H1 (cell line): ENCODE measurements at regions not wholly inside any gene's neighbourhood (a gene's known extent, or its start where the extent isn't known, plus 50 kb on each side); places are given as distances from the start of the nearest gene placed in this dataset.

ENCODE experiments used
- CHD7 ChIP-seq: fragments of 300-600 bp; sonication (generic); IDR thresholded peaks from 2 replicates; pipeline ENCODE4 v1.7.1; 2012; ENCODE audit warnings: low read length, moderate library complexity, mild to moderate bottlenecking, inconsistent platforms; ENCODE audit not compliant: insufficient replicate concordance
- CTCF ChIP-seq, 3 experiments: IDR thresholded peaks; 1 replicate in 2 of 3; 2 replicates in 1 of 3; pipeline versions ENCODE4 v1.5.1 to v1.6.1; 2011; ENCODE audit warnings: low read length in 3 of 3, mild to moderate bottlenecking in 3 of 3, inconsistent platforms in 2 of 3, low read depth in 1 of 3, moderate library complexity in 1 of 3; ENCODE audit not compliant: insufficient read depth in 1 of 3; ENCODE audit errors: control extremely low read depth in 1 of 3
- GABPA ChIP-seq: IDR thresholded peaks from 2 replicates; pipeline ENCODE4 v1.6.1; 2011; ENCODE audit warnings: mild to moderate bottlenecking, low read length, moderate library complexity, borderline replicate concordance; ENCODE audit not compliant: insufficient read depth
- MAX ChIP-seq: IDR thresholded peaks from 2 replicates; pipeline ENCODE4 v1.6.1; 2012; ENCODE audit warnings: inconsistent platforms
- PHF8 ChIP-seq: fragments of 200-600 bp; sonication (generic); conservative IDR thresholded peaks from 2 replicates; pipeline ENCODE4 v1.7.1; 2012; ENCODE audit warnings: low read depth, mild to moderate bottlenecking, inconsistent platforms, low read length, moderate library complexity
- POLR2A ChIP-seq, 2 experiments: IDR thresholded peaks; 1 replicate in 1 of 2; 2 replicates in 1 of 2; pipeline ENCODE4 v1.6.1; 2011; ENCODE audit warnings: low read depth in 2 of 2, low read length in 2 of 2, mild to moderate bottlenecking in 2 of 2; ENCODE audit errors: control extremely low read depth in 1 of 2
- POU5F1 ChIP-seq: IDR thresholded peaks from 2 replicates; pipeline ENCODE4 v1.6.1; 2011; ENCODE audit warnings: low read depth, mild to moderate bottlenecking, low read length, moderate library complexity
- RXRA ChIP-seq: IDR thresholded peaks from 2 replicates; pipeline ENCODE4 v1.6.1; 2011; ENCODE audit warnings: low read depth, mild to moderate bottlenecking, low read length, moderate library complexity; ENCODE audit not compliant: insufficient read depth
- SP4 ChIP-seq: IDR thresholded peaks from 2 replicates; pipeline ENCODE4 v1.6.1; 2012; ENCODE audit warnings: low read length, inconsistent platforms

GRCh38 chr20:57031867-57032355 is 234.5 kb downstream of the BMP7 start:
- TF ChIP-seq POLR2A (IDR thresholded peaks at IDR 0.05; ENCODE audit: control extremely low read depth in 1 of 2, low read depth in 2 of 2, low read length in 2 of 2) (no peak), MAX (no peak), CTCF (IDR thresholded peaks at IDR 0.05; ENCODE audit: control extremely low read depth in 1 of 3, insufficient read depth in 1 of 3, low read depth in 1 of 3, low read length in 3 of 3) (no peak), POU5F1 (no peak), GABPA (no peak), RXRA (no peak), SP4 (no peak), PHF8 (no peak), CHD7 (no peak)
